HG03571 (cell line): ENCODE measurements at regions not wholly inside any gene's neighbourhood (a gene's known extent, or its start where the extent isn't known, plus 50 kb on each side); places are given as distances from the start of the nearest gene placed in this dataset.

ENCODE experiments used
- ATAC-seq: cut with Tn5 transposase; IDR thresholded peaks from one replicate; pipeline ENCODE4 v1.9.1; 2021; ENCODE audit not compliant: unreplicated experiment

- ATAC-seq: no peak
Observed at GRCh38 chr6:165830761-165831160, 167.7 kb upstream of the PDE10A start.

DNA sequence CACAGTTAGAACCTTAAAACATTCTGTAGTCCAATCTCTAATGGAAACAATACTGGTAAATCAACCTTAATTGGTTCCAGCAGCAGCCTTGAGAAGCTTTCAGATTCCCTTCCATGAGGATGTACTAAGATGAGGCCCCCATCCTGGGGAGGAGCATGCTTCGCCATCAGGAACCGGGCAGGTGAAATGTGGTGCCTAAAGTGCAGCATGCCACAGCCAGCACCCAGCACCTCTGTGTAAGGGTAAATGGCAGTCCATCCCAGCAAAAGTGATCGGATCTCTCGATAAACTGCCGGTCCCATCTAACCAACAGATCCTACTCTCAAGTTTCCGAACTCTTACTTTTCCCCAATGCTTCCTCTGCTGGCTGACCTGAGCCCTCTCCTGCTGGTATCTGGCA, 166.3 kb upstream of the PDE10A start:
- ATAC-seq: no peak

GRCh38 chr6:165827190-165827518, 164.1 kb upstream of the PDE10A start:
- ATAC-seq: no peak

DNA sequence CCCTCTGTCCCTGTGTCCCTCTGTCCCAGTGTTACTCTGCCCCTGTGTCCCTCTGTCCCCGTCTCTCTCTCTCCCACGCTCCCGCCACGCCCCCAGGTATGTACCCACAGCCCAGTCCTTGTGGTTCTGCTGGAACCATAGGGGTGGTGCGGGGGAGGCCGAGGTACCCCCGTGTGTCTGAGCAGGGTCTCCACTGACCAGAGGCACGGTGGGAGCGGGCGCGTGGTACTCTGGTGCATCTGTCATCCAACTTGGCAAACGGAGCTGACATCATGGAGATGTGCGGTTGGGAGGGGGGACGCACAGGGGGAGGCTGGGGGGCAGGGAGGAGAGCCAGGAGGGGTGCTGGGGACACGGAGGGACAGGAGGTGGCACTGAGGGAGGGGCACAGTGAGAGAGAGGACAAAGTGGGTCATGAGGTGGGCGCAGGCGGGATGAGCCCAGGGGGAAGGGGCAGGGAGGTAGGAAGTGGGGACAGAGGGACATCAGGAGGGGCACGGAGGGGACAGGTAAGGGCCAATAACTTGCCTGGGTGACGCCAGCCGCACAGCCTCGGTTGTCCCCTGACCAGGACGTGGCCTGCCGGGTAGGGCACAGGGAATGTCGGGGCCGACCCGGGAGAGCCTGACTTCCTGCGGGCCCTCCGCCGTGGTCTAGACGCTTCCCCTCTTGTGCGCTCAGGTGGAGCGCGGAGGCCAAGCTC, 163.6 kb upstream of the PDE10A start:
- no peak for ATAC-seq

DNA sequence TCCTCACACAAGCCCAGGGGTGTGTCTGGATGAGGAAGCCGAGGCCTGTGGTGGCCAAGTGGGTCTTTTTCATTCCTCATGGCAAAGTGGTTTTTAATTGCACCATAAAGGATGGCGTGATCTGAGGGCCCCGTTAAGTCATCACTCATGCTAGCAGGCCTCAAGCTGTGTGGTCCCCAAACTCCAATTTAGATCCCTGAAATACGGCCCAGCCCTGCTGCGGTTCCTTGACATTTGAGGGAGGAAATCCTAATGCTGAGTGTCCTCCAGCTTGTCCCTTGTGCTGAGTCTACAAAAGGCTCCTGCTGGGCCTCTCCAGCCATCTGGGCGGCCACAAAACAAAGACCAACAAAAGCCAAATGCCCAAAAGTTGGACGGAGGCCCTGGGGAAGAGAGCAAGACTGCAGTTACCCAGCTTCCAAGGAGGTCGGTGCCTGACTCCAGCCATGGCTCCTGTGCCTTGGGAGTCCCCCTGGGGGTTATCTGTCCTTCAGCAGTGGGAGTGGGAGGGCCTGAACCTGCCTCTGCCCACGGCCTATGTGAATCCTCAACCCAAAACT, 162.3 kb upstream of the PDE10A start:
- ATAC-seq: no peak

- no peak for ATAC-seq
Observed at GRCh38 chr6:165823609-165824326, 160.7 kb upstream of the PDE10A start.

DNA sequence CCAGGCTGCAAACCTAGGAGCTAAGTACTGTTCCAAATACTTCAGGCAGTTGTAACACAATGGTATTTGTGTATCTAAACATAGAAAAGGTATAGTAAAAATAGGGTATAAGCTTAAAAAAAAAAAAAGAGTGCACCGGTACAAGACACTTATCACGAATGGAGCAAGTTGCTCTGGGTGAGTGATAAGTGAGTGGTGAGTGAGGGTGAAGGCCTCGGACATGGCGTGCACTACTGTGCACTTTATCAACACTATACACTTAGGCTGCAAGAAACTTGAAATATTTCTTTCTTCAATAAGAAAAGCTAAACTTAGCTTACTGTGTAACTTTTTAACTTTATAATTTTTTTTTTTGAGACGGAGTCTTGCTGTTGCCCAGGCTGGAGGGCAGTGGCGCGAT, 159.5 kb upstream of the PDE10A start:
- ATAC-seq: no peak

DNA sequence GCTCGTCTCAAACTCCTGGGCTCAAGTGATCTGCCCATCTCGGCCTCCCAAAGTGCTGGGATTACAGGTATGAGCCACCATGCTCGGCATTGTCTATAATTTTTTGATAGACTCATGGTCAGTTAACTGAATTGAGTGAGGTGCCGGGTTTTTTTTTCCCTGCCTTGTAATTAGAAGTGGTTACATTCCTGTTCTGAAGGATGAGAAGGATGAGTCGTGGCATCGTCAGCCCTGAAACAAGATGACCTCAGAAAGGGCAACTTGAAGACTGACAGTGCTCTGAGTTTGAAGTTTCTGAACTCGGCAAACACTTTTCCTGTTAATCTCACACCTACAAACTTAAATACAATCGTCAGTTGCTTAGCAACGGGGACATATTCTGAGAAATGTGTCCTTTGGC, 158.7 kb upstream of the PDE10A start:
- no peak for ATAC-seq

GRCh38 chr6:165820934-165821333, 157.9 kb upstream of the PDE10A start:
- no peak for ATAC-seq

DNA sequence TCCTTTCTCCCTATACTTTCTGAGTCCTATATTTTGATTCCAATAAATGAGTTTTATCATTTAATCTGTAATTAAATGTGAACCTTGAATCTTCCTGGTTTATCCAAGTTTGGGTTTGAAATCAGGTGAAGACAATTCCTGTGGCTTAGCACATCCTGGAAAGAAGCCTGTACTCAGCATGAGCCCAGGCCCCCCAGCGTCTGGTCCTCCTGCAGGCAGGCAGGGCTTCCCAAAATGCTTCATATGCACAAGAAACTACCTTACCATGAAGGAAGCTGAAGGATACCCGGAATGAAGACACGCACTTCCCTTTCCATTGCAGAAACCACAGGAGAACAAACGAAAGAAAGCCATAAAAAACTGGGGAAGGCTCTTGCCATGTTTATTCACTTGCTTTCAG, 157.4 kb upstream of the PDE10A start:
- ATAC-seq: no peak

GRCh38 chr6:165819394-165819793, 156.4 kb upstream of the PDE10A start:
- ATAC-seq: no peak

- no peak for ATAC-seq
Observed at GRCh38 chr6:165818200-165818599, 155.2 kb upstream of the PDE10A start.

GRCh38 chr6:165817771-165818170, 154.7 kb upstream of the PDE10A start:
- ATAC-seq: no peak

- ATAC-seq: no peak
Observed at GRCh38 chr6:165817148-165817547, 154.1 kb upstream of the PDE10A start.

- ATAC-seq: no peak
Observed at GRCh38 chr6:165814679-165815078, 151.6 kb upstream of the PDE10A start.

DNA sequence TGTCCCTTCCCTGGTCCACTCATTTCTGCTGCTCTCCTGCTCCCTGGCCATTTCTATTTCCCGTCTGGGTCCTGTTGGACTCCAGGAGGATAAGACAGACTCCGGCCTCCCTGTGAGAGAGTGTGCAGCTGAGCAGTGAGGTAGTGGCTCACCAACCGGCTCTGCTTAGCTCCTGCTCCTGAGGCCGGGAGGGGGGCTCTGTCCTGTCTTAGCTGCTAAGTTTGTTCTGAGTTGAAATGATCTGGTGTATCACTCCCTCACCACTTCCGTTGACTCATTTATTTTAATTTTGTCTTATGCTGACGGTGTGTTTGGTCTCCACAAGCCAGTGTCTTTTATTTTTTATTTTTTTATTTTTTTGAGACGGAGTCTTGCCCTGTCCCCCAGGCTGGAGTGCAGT, 148.5 kb upstream of the PDE10A start:
- ATAC-seq: no peak

DNA sequence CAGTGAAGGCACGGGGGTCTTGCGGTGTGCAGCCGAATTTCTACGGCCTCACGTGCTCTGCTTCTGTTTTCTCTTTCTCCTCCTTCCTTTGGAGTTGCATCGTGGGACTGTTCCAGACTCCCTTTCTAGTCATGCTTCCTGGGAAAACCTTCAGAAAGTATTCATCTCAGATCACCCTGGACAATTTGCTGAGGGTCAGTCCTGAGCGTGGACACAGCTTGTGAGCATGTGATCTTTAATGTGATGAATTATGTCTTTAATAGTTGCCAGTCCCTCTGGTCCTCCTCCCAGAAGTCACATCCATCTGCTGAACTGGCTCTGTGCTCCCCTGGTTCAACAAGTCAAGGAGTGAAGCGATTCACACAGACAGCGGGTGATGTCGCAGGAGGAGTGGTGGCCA, 145.0 kb upstream of the PDE10A start:
- ATAC-seq: no peak

- no peak for ATAC-seq
Observed at GRCh38 chr6:165807249-165807960, 144.4 kb upstream of the PDE10A start.

GRCh38 chr6:165806126-165806810, 143.2 kb upstream of the PDE10A start:
- no peak for ATAC-seq

- no peak for ATAC-seq
Observed at GRCh38 chr6:165805636-165806035, 142.6 kb upstream of the PDE10A start.

GRCh38 chr6:165805067-165805555, 142.1 kb upstream of the PDE10A start:
- no peak for ATAC-seq
